GM21367 (cell line): ENCODE measurements at regions not wholly inside any gene's neighbourhood (a gene's known extent, or its start where the extent isn't known, plus 50 kb on each side); places are given as distances from the start of the nearest gene placed in this dataset.
"Not testable (repeated sequence)": the region's sequence is repeated elsewhere in the genome, so short reads cannot be mapped to it uniquely, and the experiment has no call there.

Source experiments
- ATAC-seq: cut with Tn5 transposase; IDR thresholded peaks from one replicate; pipeline ENCODE4 v1.9.1; 2021; ENCODE audit not compliant: unreplicated experiment

- ATAC-seq, result no peak
Measured at GRCh38 chr10:28733245-28733644, 55.9 kb downstream of the BAMBI start.

- no peak for ATAC-seq
Measured at GRCh38 chr10:28733647-28734046, 56.3 kb downstream of the BAMBI start.

- ATAC-seq, result no peak
Measured at GRCh38 chr10:28734938-28735759, 57.8 kb downstream of the BAMBI start.

- ATAC-seq, result no peak
Measured at GRCh38 chr10:28737096-28737495, 59.8 kb downstream of the BAMBI start.

GRCh38 chr10:28738200-28738599, 60.9 kb downstream of the BAMBI start:
- ATAC-seq, result no peak

- ATAC-seq, result no peak
Measured at GRCh38 chr10:28743576-28743975, 66.3 kb downstream of the BAMBI start.

- no peak for ATAC-seq
Measured at GRCh38 chr10:28744069-28744768, 66.9 kb downstream of the BAMBI start.

GRCh38 chr10:28754930-28755718, 77.8 kb downstream of the BAMBI start:
- ATAC-seq, result no peak

GRCh38 chr10:28761084-28761846, 83.9 kb downstream of the BAMBI start:
- ATAC-seq, result no peak

GRCh38 chr10:28763471-28764170, 86.3 kb downstream of the BAMBI start:
- ATAC-seq, result no peak

- ATAC-seq, result no peak
Measured at GRCh38 chr10:28765641-28766040, 88.3 kb downstream of the BAMBI start.

- no peak for ATAC-seq
Measured at GRCh38 chr10:28768227-28768626, 90.9 kb downstream of the BAMBI start.

GRCh38 chr10:28769091-28769604, 91.8 kb downstream of the BAMBI start:
- ATAC-seq, result no peak

GRCh38 chr10:28771580-28772090, 94.3 kb downstream of the BAMBI start:
- ATAC-seq, result not testable (repeated sequence)

GRCh38 chr10:28774051-28774995, 97.0 kb downstream of the BAMBI start:
- ATAC-seq, result no peak

GRCh38 chr10:28775773-28776172, 98.5 kb downstream of the BAMBI start:
- no peak for ATAC-seq

GRCh38 chr10:28776519-28776918, 99.2 kb downstream of the BAMBI start:
- no peak for ATAC-seq

- no peak for ATAC-seq
Measured at GRCh38 chr10:28777911-28778310, 100.6 kb downstream of the BAMBI start.

- ATAC-seq, result no peak
Measured at GRCh38 chr10:28778524-28778923, 101.2 kb downstream of the BAMBI start.
